ENCODE measurements at regions not wholly inside any gene's neighbourhood (a gene's known extent, or its start where the extent isn't known, plus 50 kb on each side); places are given as distances from the start of the nearest gene placed in this dataset.

GRCh38 chr13:56975647-56976046, 165.1 kb upstream of the PRR20A start:
- no peak for TF ChIP-seq CTCF (IDR thresholded peaks at IDR 0.05)
- no peak for TF ChIP-seq EZH2 (IDR thresholded peaks at IDR 0.05; ENCODE audit: borderline replicate concordance, insufficient read depth, low read depth, low read length, poor library complexity, severe bottlenecking)

All from B cell (primary cell).